ELR (cell line): ENCODE measurements at regions not wholly inside any gene's neighbourhood (a gene's known extent, or its start where the extent isn't known, plus 50 kb on each side); places are given as distances from the start of the nearest gene placed in this dataset.

Experiments used
- DNase-seq: peaks from one replicate; pipeline ENCODE4 v3.0.0-alpha.2; 2015; ENCODE audit warnings: low read depth

- no peak for DNase-seq
Measured at GRCh38 chr12:91922139-91922538, 223.5 kb downstream of the BTG1 start.

GRCh38 chr12:91921555-91921954, 224.1 kb downstream of the BTG1 start:
- DNase-seq: no peak

- no peak for DNase-seq
Measured at GRCh38 chr12:91920741-91921140, 224.9 kb downstream of the BTG1 start.

GRCh38 chr12:91920276-91920675, 225.4 kb downstream of the BTG1 start:
- DNase-seq: peak; percentile 33

GRCh38 chr12:91918431-91918830, 227.2 kb downstream of the BTG1 start:
- DNase-seq: no peak

- DNase-seq: no peak
Measured at GRCh38 chr12:91914701-91915100, 230.9 kb downstream of the BTG1 start.

- peak; percentile 67 for DNase-seq
Measured at GRCh38 chr12:91913651-91914050, 232.0 kb downstream of the BTG1 start.

- no peak for DNase-seq
Measured at GRCh38 chr12:91913124-91913523, 232.5 kb downstream of the BTG1 start.

GRCh38 chr12:91912178-91912577, 233.5 kb downstream of the BTG1 start:
- no peak for DNase-seq

GRCh38 chr12:91910871-91911388, 234.7 kb downstream of the BTG1 start:
- peak; percentile 25 for DNase-seq

- DNase-seq: peak; percentile 75
Measured at GRCh38 chr12:91902860-91903683, 242.6 kb downstream of the BTG1 start.

- DNase-seq: no peak
Measured at GRCh38 chr12:91901381-91902074, 244.1 kb downstream of the BTG1 start.

- DNase-seq: no peak
Measured at GRCh38 chr12:91900971-91901370, 244.7 kb downstream of the BTG1 start.

- no peak for DNase-seq
Measured at GRCh38 chr12:91899056-91899455, 246.6 kb downstream of the BTG1 start.

GRCh38 chr12:91897025-91897515, 248.6 kb downstream of the BTG1 start:
- no peak for DNase-seq

- no peak for DNase-seq
Measured at GRCh38 chr12:91896286-91897024, 249.2 kb downstream of the BTG1 start.

- no peak for DNase-seq
Measured at GRCh38 chr12:91894911-91895310, 250.7 kb downstream of the BTG1 start.

GRCh38 chr12:91893476-91893875, 252.2 kb downstream of the BTG1 start:
- no peak for DNase-seq

GRCh38 chr12:91892081-91892855, 253.4 kb downstream of the BTG1 start:
- no peak for DNase-seq

- peak; percentile 34 for DNase-seq
Measured at GRCh38 chr12:91890742-91891141, 254.9 kb downstream of the BTG1 start.

- no peak for DNase-seq
Measured at GRCh38 chr12:91889910-91890309, 255.7 kb downstream of the BTG1 start.

- peak; percentile 17 for DNase-seq
Measured at GRCh38 chr12:91889059-91889458, 256.6 kb downstream of the BTG1 start.
